HepG2 (cell line): ENCODE measurements at regions not wholly inside any gene's neighbourhood (a gene's known extent, or its start where the extent isn't known, plus 50 kb on each side); places are given as distances from the start of the nearest gene placed in this dataset.

Source experiments
- ATAC-seq: fragments of 200-7000 bp; cut with Tn5 transposase; 3 replicates; pipeline ENCODE4 v1.9.1; 2020; ENCODE audit warnings: mild to moderate bottlenecking, moderate library complexity
- BruUV-seq: library from RNA; stranded (reverse); fragments of 400-500 nt; replicated peaks from 2 replicates; lab custom pipeline; 2021; lab: Mats Ljungman, UMichigan
- CTCF ChIA-PET: fragments of 300-600 bp; formaldehyde crosslinking; extraction: SDS; loops from one replicate; lab custom pipeline; 2021; ENCODE audit warnings: low total read pairs, inconsistent platforms, low intra/inter-chr PET ratio; lab: Yijun Ruan, JAX
- POLR2A ChIA-PET: fragments of 350-600 bp; sonication (Branson Sonifier 250); formaldehyde crosslinking; loops from one replicate; lab custom pipeline; 2020; ENCODE audit warnings: antibody characterized with exemption, inconsistent platforms; lab: Yijun Ruan, JAX
- DNase-seq: peaks from one replicate; pipeline ENCODE4 v3.0.0-alpha.2; 2015; ENCODE audit warnings: low spot score
- FAIRE-seq: peaks from 3 replicates; lab custom pipeline; 2011; peaks lifted over from hg19 to GRCh38; lab: Jason Lieb, UNC
- H2AFZ ChIP-seq: one replicate; pipeline ENCODE4 v1.6.1; 2011; ENCODE audit warnings: low read length, inconsistent platforms
- H3K27ac ChIP-seq: fragments of 300-600 bp; 3 replicates; pipeline ENCODE4 v1.8.0; 2011; ENCODE audit warnings: mixed run types, mild to moderate bottlenecking, mixed read lengths, low read length, inconsistent platforms; ENCODE audit not compliant: insufficient read depth; ENCODE audit errors: extremely low read length
- H3K27me3 ChIP-seq, 2 experiments: fragments of 200-600 bp in 1 of 2; 2 replicates in 1 of 2; 3 replicates in 1 of 2; pipeline versions ENCODE4 v1.6.0 to v1.8.0; 2011; ENCODE audit warnings: low read length in 2 of 2, mild to moderate bottlenecking in 2 of 2, moderate library complexity in 2 of 2, inconsistent platforms in 1 of 2; ENCODE audit not compliant: insufficient read depth in 2 of 2, control insufficient read depth in 1 of 2
- H3K36me3 ChIP-seq, 2 experiments: fragments of 200-600 bp in 1 of 2; replicated peaks in 1 of 2; 2 replicates in 1 of 2; 3 replicates in 1 of 2; pipeline versions ENCODE4 v1.5.1 to v1.8.0; 2011; ENCODE audit warnings: low read length in 2 of 2, inconsistent platforms in 1 of 2; ENCODE audit not compliant: insufficient read depth in 2 of 2, control insufficient read depth in 1 of 2
- H3K4me1 ChIP-seq: 2 replicates; pipeline ENCODE4 v1.5.1; 2012; ENCODE audit warnings: low read length, inconsistent platforms; ENCODE audit not compliant: insufficient read depth
- H3K4me2 ChIP-seq: 2 replicates; pipeline ENCODE4 v1.6.0; 2011; ENCODE audit warnings: low read depth, low read length, inconsistent platforms
- H3K4me3 ChIP-seq, 3 experiments: fragments of 200-600 bp in 1 of 3; sonication (generic), shearing (Covaris generic) in 1 of 3; replicated peaks in 1 of 3; 2 replicates each; pipeline ENCODE4 v1.5.1; 2011 to 2016; ENCODE audit warnings: low read length in 3 of 3, inconsistent platforms in 2 of 3, low read depth in 2 of 3, mild to moderate bottlenecking in 2 of 3, control low read depth in 1 of 3, mixed read lengths in 1 of 3; ENCODE audit not compliant: insufficient read depth in 1 of 3
- H3K79me2 ChIP-seq: one replicate; pipeline ENCODE4 v1.6.1; 2011; ENCODE audit warnings: low read length, inconsistent platforms; ENCODE audit not compliant: insufficient read depth
- H3K9ac ChIP-seq: 2 replicates; pipeline ENCODE4 v1.6.0; 2011; ENCODE audit warnings: mild to moderate bottlenecking, low read depth, low read length, inconsistent platforms; ENCODE audit not compliant: insufficient read depth
- H3K9me3 ChIP-seq: 2 replicates; pipeline ENCODE4 v1.5.1; 2012; ENCODE audit warnings: mild to moderate bottlenecking, low read length
- H4K20me1 ChIP-seq: 2 replicates; pipeline ENCODE4 v1.6.0; 2011; ENCODE audit warnings: inconsistent platforms, mild to moderate bottlenecking, low read length, moderate library complexity; ENCODE audit not compliant: insufficient read depth
- ATF7-NPFF ChIP-seq: sonication (generic); formaldehyde crosslinking; IDR thresholded peaks from 2 replicates; pipeline ENCODE4 v1.8.1; 2023; ENCODE audit warnings: mild to moderate bottlenecking, low read depth, missing genetic modification reagents, moderate library complexity
- IRF1 ChIP-seq: sonication (generic); formaldehyde crosslinking; IDR thresholded peaks from 2 replicates; pipeline ENCODE4 v1.4.0; 2020; ENCODE audit warnings: low read depth, mild to moderate bottlenecking, missing genetic modification reagents
- JUN ChIP-seq: sonication (generic); formaldehyde crosslinking; IDR thresholded peaks from 2 replicates; pipeline ENCODE4 v1.4.0; 2020; ENCODE audit warnings: mild to moderate bottlenecking, missing genetic modification reagents
- KLF6 ChIP-seq: IDR thresholded peaks from 2 replicates; pipeline ENCODE4 v1.8.0; 2016; ENCODE audit warnings: missing biosample characterization, missing genetic modification reagents
- MXD4 ChIP-seq: IDR thresholded peaks from 2 replicates; pipeline ENCODE4 v1.6.1; 2016; ENCODE audit warnings: mild to moderate bottlenecking, missing biosample characterization, missing genetic modification reagents
- POLR2AphosphoS2 ChIP-seq: IDR thresholded peaks from 2 replicates; pipeline ENCODE4 v1.6.1; 2011; ENCODE audit warnings: low read depth, low read length, improper control_type of control experiment
- PRPF4 ChIP-seq: fragments of 200-400 bp; formaldehyde crosslinking; IDR thresholded peaks from 2 replicates; pipeline ENCODE4 v1.6.1; 2016; ENCODE audit warnings: low read length, low read depth; ENCODE audit not compliant: poor library complexity, severe bottlenecking
- SKI ChIP-seq: fragments of 450-650 bp; IDR thresholded peaks from one replicate; pipeline ENCODE4 v1.6.1; 2018; ENCODE audit warnings: mild to moderate bottlenecking; ENCODE audit not compliant: partially characterized antibody
- SNAI1 ChIP-seq: sonication (generic); formaldehyde crosslinking; IDR thresholded peaks from 2 replicates; pipeline ENCODE4 v1.5.0; 2020; ENCODE audit warnings: mild to moderate bottlenecking, missing genetic modification reagents, borderline replicate concordance
- ZNF460 ChIP-seq: sonication (generic); formaldehyde crosslinking; IDR thresholded peaks from 2 replicates; pipeline ENCODE4 v1.5.1; 2020; ENCODE audit warnings: missing genetic modification reagents, mild to moderate bottlenecking, borderline replicate concordance
- ZNF570 ChIP-seq: sonication (generic); formaldehyde crosslinking; IDR thresholded peaks from 2 replicates; pipeline ENCODE4 v1.4.0; 2020; ENCODE audit warnings: mild to moderate bottlenecking, missing genetic modification reagents, borderline replicate concordance
- ZNF782 ChIP-seq: sonication (generic); formaldehyde crosslinking; IDR thresholded peaks from 2 replicates; pipeline ENCODE4 v1.4.0; 2020; ENCODE audit warnings: missing genetic modification reagents, mild to moderate bottlenecking, borderline replicate concordance
- WGBS: methylation state at CpG from one replicate; pipeline ENCODE4 v1.1.6; 2017; ENCODE audit warnings: low lambda C conversion rate; 5-methylcytosine and 5-hydroxymethylcytosine counted together
- in situ Hi-C: cut with HindIII; loops from 2 replicates; pipeline ENCODE4 v1.10.0; 2017; ENCODE audit warnings: low pct_unique_long_range_greater_than_20kb; ENCODE audit not compliant: extremely low pct_ligation_motif_present
- intact Hi-C: fragments of 100-400 bp; cut with micrococcal nuclease; formaldehyde crosslinking; loops from one replicate; pipeline ENCODE4 v1.10.0; 2022; ENCODE audit not compliant: unreplicated experiment

GRCh38 chr2:175580652-175581051 lies 399.1 kb upstream of the ATP5MC3 start:
- POLR2A ChIA-PET: no interaction called here
- Histone ChIP-seq H3K27ac (no peak overlapping the region), H3K4me2 (no peak overlapping the region), H3K79me2 (no peaks in the 10 kb centered on the region), H3K36me3 (no peaks in the 10 kb centered on the region), H3K9me3 (no peaks in the 10 kb centered on the region), H2AFZ (no peak overlapping the region), H3K27me3 (no peaks in the 10 kb centered on the region), H4K20me1 (no peaks in the 10 kb centered on the region), H3K9ac (no peak overlapping the region), H3K4me1 (peaks cover 11% of the 10 kb centered on the region), H3K4me3 (no peak overlapping the region)
- FAIRE-seq (no peak), DNase-seq (no peak), ATAC-seq (no peak)
- no peak for TF ChIP-seq ZNF782
- no peak for TF ChIP-seq SNAI1 (CRISPR knock-in tag)
- no peak for TF ChIP-seq POLR2AphosphoS2
- no peak for TF ChIP-seq ZNF570 (CRISPR knock-in tag)
- no peak for TF ChIP-seq JUN (CRISPR knock-in tag)
- no peak for TF ChIP-seq ZNF460 (CRISPR knock-in tag)
- TF ChIP-seq MXD4 (CRISPR knock-in tag): no peak
- no peak for TF ChIP-seq SKI
- TF ChIP-seq ATF7-NPFF (CRISPR knock-in tag): no peak
- TF ChIP-seq PRPF4: no peak
- TF ChIP-seq IRF1 (CRISPR knock-in tag): no peak
- no peak for TF ChIP-seq KLF6
- 13% methylated on average over 1 of the region's 1 CpG for WGBS
- intact Hi-C loops: no loop called here
- in situ Hi-C loops: no loop called here
- CTCF ChIA-PET: no interaction called here
- no TSS peak for BruUV-seq
